ENCODE measurements at regions not wholly inside any gene's neighbourhood (a gene's known extent, or its start where the extent isn't known, plus 50 kb on each side); places are given as distances from the start of the nearest gene placed in this dataset.

DNA sequence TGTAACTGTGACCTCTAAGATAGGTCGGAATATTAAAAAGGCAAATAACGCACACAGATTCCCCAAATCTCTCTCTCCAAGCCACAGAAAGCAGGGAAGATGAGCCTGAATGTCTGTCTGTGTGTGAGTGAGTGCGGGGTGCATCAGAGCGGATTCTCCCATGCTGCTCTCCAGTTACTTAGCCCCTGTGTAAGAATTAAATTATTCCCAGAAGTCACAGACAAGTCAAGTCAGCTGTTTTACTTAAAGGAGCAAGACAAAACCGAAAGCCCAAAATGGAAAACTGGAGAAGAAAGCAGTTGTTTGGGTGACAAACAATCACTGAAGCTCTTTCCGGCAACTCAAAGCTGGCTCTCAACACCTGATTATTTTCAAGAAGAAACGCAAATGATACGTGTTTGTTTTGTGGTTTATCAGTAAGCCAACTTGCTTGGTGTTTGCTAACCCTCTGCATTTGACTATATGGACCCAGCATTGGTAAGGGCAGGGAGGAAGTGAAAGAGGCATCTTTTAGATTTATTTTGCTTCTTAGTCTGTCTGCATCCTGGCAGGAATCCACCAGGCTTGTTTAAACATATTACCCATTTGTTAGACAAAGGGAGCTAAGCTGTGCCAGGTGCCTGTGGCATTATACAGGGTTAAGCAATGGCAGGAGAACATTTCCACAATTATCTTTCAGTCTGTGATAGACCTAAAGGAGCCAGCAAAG is 121.5 kb upstream of the CREB1 start:
- TF ChIP-seq GATA2 (IDR thresholded peaks at IDR 0.05; ENCODE audit: low read depth, low read length) = no peak
- no peak for TF ChIP-seq GATA3 (IDR thresholded peaks at IDR 0.05; ENCODE audit: low read depth, low read length)
